Chondrocyte (in vitro differentiated cells): ENCODE measurements at regions not wholly inside any gene's neighbourhood (a gene's known extent, or its start where the extent isn't known, plus 50 kb on each side); places are given as distances from the start of the nearest gene placed in this dataset.

Experiments used
- DNase-seq: peaks from one replicate; pipeline ENCODE4 v3.0.0; 2021; ENCODE audit warnings: mixed read lengths, low spot score
- H3K27ac Mint-ChIP-seq: one replicate; pipeline ENCODE4 v1.8.0; 2021; ENCODE audit warnings: mild to moderate bottlenecking, moderate library complexity, mixed read lengths; ENCODE audit not compliant: unreplicated experiment
- H3K27me3 Mint-ChIP-seq: 2 replicates; pipeline ENCODE4 v1.8.0; 2021; ENCODE audit warnings: low read depth, mixed read lengths
- H3K36me3 Mint-ChIP-seq: 2 replicates; pipeline ENCODE4 v1.8.0; 2021; ENCODE audit warnings: low read depth, mixed read lengths
- H3K4me1 Mint-ChIP-seq: 2 replicates; pipeline ENCODE4 v1.8.0; 2021; ENCODE audit warnings: low read depth, mild to moderate bottlenecking, mixed read lengths
- H3K4me3 Mint-ChIP-seq: one replicate; pipeline ENCODE4 v1.8.0; 2021; ENCODE audit warnings: mild to moderate bottlenecking, moderate library complexity, mixed read lengths; ENCODE audit not compliant: unreplicated experiment
- H3K9me3 Mint-ChIP-seq: 2 replicates; pipeline ENCODE4 v1.8.0; 2021; ENCODE audit warnings: low read depth, mixed read lengths
- CTCF ChIP-seq: fragments of 200-600 bp; sonication (generic); IDR thresholded peaks from 2 replicates; pipeline ENCODE4 v1.5.0; 2021; ENCODE audit warnings: antibody characterized with exemption, mild to moderate bottlenecking, moderate library complexity

DNA sequence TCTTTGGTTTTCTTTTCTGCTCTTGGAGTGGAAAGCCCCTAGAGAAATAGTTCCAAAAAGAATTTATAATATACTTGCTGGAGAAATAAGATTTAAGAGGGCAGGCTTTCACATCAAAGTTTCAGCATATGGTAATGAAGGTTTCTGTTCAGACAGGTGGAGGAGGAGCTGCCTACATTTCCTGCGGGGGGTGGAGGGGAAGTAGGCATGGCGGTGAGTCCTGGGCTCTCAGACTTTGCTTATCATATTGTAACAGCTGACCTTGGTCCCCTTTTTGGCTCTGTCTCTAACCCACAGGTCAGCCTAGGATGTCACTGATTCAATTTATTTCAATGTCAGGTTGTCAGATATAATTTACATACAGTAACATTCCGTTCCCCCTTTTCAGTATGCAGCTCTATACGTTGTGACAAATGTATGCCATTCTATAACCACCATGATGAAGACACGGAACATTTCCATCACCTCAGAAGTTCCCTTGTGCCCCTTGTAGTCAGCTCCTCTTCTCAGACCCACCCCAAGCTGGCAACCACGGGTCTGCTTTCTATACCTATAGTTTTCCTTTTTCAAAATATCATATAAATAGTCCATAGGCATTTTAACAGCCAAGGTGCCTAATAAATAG, 77.6 kb upstream of the GGTLC1 start:
- Mint-ChIP-seq H3K36me3 (peaks cover 2% of the 10 kb centered on the region), H3K27ac (no peak overlapping the region), H3K4me1 (no peaks in the 10 kb centered on the region), H3K9me3 (peaks cover 14% of the 10 kb centered on the region), H3K4me3 (no peak overlapping the region), H3K27me3 (peaks cover 3% of the 10 kb centered on the region)
- TF ChIP-seq CTCF, result no peak
- no peak for DNase-seq

GRCh38 chr20:24064915-24065314, 76.3 kb upstream of the GGTLC1 start:
- DNase-seq, result no peak
- Mint-ChIP-seq H3K27me3 (peaks cover 3% of the 10 kb centered on the region), H3K4me1 (no peaks in the 10 kb centered on the region), H3K27ac (no peak overlapping the region), H3K4me3 (no peak overlapping the region), H3K9me3 (peaks cover 6% of the 10 kb centered on the region), H3K36me3 (no peaks in the 10 kb centered on the region)
- TF ChIP-seq CTCF, result no peak

DNA sequence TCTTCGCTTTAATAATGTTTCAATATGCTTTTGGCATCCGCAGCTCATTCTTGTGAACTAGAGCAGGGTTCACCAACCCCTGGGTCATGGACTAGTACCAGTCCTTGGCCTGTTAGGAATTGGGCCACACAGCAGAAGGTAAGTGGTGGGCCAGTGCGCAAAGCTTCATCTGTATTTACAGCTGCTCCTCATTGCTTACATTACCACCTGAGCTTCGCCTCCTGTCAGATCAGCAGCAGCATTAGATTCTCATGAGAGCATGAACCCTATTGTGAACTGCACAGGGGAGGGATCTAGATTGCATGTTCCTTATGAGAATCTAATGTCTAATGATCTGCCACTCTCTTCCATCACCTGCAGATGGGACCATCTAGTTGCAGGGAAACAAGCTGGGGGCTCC, 75.5 kb upstream of the GGTLC1 start:
- Mint-ChIP-seq H3K4me3 (no peak overlapping the region), H3K27me3 (peaks cover 3% of the 10 kb centered on the region), H3K9me3 (peaks cover 6% of the 10 kb centered on the region), H3K36me3 (no peaks in the 10 kb centered on the region), H3K4me1 (no peaks in the 10 kb centered on the region), H3K27ac (no peak overlapping the region)
- TF ChIP-seq CTCF, result no peak
- DNase-seq, result no peak

GRCh38 chr20:24063100-24063499, 74.5 kb upstream of the GGTLC1 start:
- peaks cover 2% of the 10 kb centered on the region for H3K27me3 Mint-ChIP-seq
- no peaks in the 10 kb centered on the region for H3K4me1 Mint-ChIP-seq
- no peak for DNase-seq
- no peak for TF ChIP-seq CTCF
- H3K4me3 Mint-ChIP-seq, result no peak overlapping the region
- H3K36me3 Mint-ChIP-seq, result no peaks in the 10 kb centered on the region
- no peak overlapping the region for H3K27ac Mint-ChIP-seq
- H3K9me3 Mint-ChIP-seq, result no peaks in the 10 kb centered on the region

GRCh38 chr20:24060851-24061590, 72.4 kb upstream of the GGTLC1 start:
- H3K36me3 Mint-ChIP-seq, result no peaks in the 10 kb centered on the region
- peak overlapping the region; percentile 6 for H3K27ac Mint-ChIP-seq
- DNase-seq, result no peak
- H3K4me1 Mint-ChIP-seq, result no peaks in the 10 kb centered on the region
- TF ChIP-seq CTCF, result no peak
- H3K27me3 Mint-ChIP-seq, result no peaks in the 10 kb centered on the region
- no peak overlapping the region for H3K4me3 Mint-ChIP-seq
- no peaks in the 10 kb centered on the region for H3K9me3 Mint-ChIP-seq
